ENCODE measurements at regions not wholly inside any gene's neighbourhood (a gene's known extent, or its start where the extent isn't known, plus 50 kb on each side); places are given as distances from the start of the nearest gene placed in this dataset.

GRCh38 chr11:134510233-134511040 is 98.4 kb upstream of the B3GAT1 start:
- ATAC-seq: no peak
- TF ChIP-seq BACH2 (CRISPR knock-in tag; IDR thresholded peaks at IDR 0.05; ENCODE audit: borderline replicate concordance) (no peak), ARNTL (CRISPR knock-in tag; IDR thresholded peaks at IDR 0.05; ENCODE audit: borderline replicate concordance, low read depth) (no peak), ZC3H10 (CRISPR knock-in tag; IDR thresholded peaks at IDR 0.05) (no peak), ZNF565 (CRISPR knock-in tag; conservative IDR thresholded peaks at IDR 0.05; ENCODE audit: low read depth) (no peak), ZNF8 (CRISPR knock-in tag; IDR thresholded peaks at IDR 0.05) (no peak), POU6F1 (CRISPR knock-in tag; IDR thresholded peaks at IDR 0.05; ENCODE audit: borderline replicate concordance, low read depth) (no peak)

DNA sequence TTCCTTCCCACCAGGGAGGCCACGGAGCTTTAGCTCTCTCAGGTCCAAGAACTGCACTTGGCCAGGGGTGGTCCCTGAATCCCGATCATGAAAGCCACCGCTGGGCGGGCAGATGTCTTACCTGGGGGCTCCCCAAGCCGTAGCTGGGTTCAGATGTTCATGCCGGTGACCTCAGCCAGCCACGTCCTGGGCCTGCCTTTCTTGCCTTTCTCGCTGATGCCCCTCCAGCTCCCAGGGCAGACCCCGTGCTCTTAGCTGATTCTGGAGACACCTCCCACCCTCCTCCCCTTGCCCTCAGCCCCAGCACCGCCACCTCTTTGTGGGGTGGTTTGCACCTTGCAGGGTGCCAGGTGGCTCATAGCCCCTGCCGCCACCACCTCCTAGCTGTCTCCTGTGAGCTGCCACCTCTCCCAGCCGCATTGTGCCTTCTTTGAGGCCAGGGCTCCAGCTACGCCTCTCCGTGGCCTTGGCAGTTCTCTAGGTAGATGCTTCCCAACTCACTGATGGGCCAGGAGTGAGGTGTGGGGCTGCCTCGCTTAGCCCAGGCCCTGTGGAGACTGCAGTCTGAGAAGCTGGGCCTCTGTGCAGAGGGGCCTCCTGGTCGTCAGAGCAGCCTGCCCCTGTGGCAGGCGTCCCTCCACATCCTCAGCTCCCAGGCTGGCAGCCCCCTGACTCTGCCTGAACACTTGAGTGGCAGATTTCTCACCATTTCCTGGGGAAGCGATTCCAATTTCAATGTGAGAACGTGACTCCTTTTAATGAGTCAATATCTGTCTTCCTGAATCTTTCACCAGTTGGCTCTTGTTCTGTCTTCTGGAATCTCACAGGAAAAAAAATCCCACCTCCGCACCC is 97.6 kb upstream of the B3GAT1 start:
- no peak for TF ChIP-seq ZFP30 (CRISPR knock-in tag; IDR thresholded peaks at IDR 0.05)
- no peak for ATAC-seq

DNA sequence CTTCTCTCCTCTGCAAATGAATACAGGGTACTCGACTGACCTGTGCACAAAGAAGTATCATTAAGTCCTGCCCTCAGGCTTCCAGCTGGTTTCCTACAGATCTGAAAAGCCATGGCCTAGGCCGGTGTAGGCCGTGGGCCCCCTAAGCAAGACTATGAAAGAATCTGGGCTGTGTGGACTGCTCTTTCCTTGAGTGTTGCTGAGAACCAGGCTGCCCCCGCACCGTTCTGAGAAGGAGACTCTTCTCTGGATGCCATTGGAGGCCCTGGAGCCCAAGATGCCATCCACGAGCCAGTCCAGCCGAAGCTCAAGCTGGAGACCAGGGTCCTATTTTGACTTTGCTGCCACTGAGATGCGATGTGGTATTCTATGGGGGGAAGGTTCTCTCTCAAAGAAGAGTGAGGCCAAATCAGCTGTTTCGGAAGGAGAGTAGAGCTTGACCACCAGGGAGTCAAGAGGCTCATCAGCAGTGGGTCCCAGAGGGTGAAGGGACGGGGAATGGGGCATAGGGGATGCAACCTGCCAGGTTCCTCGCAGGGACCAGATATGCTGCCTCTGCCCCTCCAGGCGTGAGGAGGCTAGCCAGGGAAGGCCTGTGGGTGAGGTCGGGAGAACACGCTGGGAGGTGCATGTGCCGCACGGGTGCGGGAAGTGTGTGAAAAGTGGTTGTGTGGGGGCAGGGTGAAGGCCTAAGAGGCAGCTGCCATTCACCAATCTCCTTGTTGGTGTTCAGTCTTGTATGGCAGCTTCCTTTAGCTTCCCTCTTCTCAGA is 96.4 kb upstream of the B3GAT1 start:
- TF ChIP-seq ESRRG (CRISPR knock-in tag; IDR thresholded peaks at IDR 0.05): no peak
- no peak for TF ChIP-seq ZFP3 (CRISPR knock-in tag; IDR thresholded peaks at IDR 0.05)
- no peak for TF ChIP-seq TOX (CRISPR knock-in tag; IDR thresholded peaks at IDR 0.05; ENCODE audit: borderline replicate concordance)
- no peak for TF ChIP-seq ISL1 (CRISPR knock-in tag; IDR thresholded peaks at IDR 0.05)
- TF ChIP-seq BACH2 (CRISPR knock-in tag; IDR thresholded peaks at IDR 0.05; ENCODE audit: borderline replicate concordance): no peak
- no peak for TF ChIP-seq TCF4 (CRISPR knock-in tag; IDR thresholded peaks at IDR 0.05; ENCODE audit: borderline replicate concordance)
- TF ChIP-seq RARB (CRISPR knock-in tag; IDR thresholded peaks at IDR 0.05): no peak
- TF ChIP-seq ZFP30 (CRISPR knock-in tag; IDR thresholded peaks at IDR 0.05): no peak
- no peak for TF ChIP-seq CSDC2 (CRISPR knock-in tag; IDR thresholded peaks at IDR 0.05)
- TF ChIP-seq ZNF8 (CRISPR knock-in tag; IDR thresholded peaks at IDR 0.05): no peak
- TF ChIP-seq ARNTL (CRISPR knock-in tag; IDR thresholded peaks at IDR 0.05; ENCODE audit: borderline replicate concordance, low read depth): no peak
- TF ChIP-seq PPARA (CRISPR knock-in tag; IDR thresholded peaks at IDR 0.05; ENCODE audit: borderline replicate concordance): no peak
- TF ChIP-seq POU6F1 (CRISPR knock-in tag; IDR thresholded peaks at IDR 0.05; ENCODE audit: borderline replicate concordance, low read depth): no peak
- no peak for TF ChIP-seq OSR1 (CRISPR knock-in tag; IDR thresholded peaks at IDR 0.05)
- TF ChIP-seq ZNF70 (CRISPR knock-in tag; IDR thresholded peaks at IDR 0.05): no peak
- no peak for TF ChIP-seq TSHZ2 (CRISPR knock-in tag; IDR thresholded peaks at IDR 0.05)
- no peak for ATAC-seq

DNA sequence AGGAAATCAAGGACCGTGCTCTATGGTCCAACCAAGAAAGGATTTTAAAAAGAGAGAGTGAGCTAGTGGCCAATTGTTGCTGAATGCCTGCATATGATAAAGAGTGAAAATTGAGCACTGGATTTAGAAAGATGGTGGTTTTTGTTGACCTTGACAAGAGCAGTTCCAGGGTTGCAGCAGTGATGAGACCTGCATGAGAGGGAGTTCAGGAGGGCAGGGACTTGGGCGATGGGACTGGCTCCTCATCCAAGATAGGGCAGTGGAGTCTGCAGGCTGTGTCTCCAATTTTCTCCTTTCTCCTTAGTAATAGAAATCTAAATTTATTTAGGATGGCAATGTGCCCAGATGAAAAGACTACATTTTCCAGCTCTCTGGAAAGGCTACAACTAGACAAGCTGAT is 94.0 kb upstream of the B3GAT1 start:
- ATAC-seq: no peak
- TF ChIP-seq ZFP30 (CRISPR knock-in tag; IDR thresholded peaks at IDR 0.05) (no peak), RARB (CRISPR knock-in tag; IDR thresholded peaks at IDR 0.05) (no peak), GLIS3 (CRISPR knock-in tag; IDR thresholded peaks at IDR 0.05) (no peak), OSR1 (CRISPR knock-in tag; IDR thresholded peaks at IDR 0.05) (no peak), PATZ1 (CRISPR knock-in tag; IDR thresholded peaks at IDR 0.05; ENCODE audit: borderline replicate concordance) (no peak), PPARA (CRISPR knock-in tag; IDR thresholded peaks at IDR 0.05; ENCODE audit: borderline replicate concordance) (no peak), TCF4 (CRISPR knock-in tag; IDR thresholded peaks at IDR 0.05; ENCODE audit: borderline replicate concordance) (no peak), CSDC2 (CRISPR knock-in tag; IDR thresholded peaks at IDR 0.05) (no peak), ZNF565 (CRISPR knock-in tag; conservative IDR thresholded peaks at IDR 0.05; ENCODE audit: low read depth) (no peak), ISL1 (CRISPR knock-in tag; IDR thresholded peaks at IDR 0.05) (no peak), ZNF8 (CRISPR knock-in tag; IDR thresholded peaks at IDR 0.05) (no peak), ARNTL (CRISPR knock-in tag; IDR thresholded peaks at IDR 0.05; ENCODE audit: borderline replicate concordance, low read depth) (no peak), ZNF70 (CRISPR knock-in tag; IDR thresholded peaks at IDR 0.05) (no peak), TSHZ2 (CRISPR knock-in tag; IDR thresholded peaks at IDR 0.05) (no peak)
